ENCODE measurements at regions not wholly inside any gene's neighbourhood (a gene's known extent, or its start where the extent isn't known, plus 50 kb on each side); places are given as distances from the start of the nearest gene placed in this dataset.
A peak's percentile ranks its signal among the peaks of the same experiment; 100 is the strongest.

DNA sequence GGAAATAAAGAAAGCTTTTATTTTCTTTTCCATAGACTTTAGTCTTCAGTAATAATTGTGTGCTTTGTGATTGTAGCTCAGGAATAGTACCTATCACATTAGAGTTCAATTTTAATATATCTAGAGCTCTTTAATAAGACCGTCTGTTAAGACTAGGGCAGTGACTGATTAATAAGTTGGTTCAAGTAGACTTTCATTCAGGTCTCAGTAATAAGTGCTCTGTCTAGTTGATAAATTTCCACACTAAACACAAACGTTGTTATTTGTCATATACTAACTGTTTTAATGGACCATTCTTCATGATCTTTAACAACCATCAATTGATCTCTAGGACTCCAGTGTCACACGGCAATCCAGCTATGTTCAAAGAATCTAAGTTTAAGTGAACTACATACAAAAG lies 474.5 kb upstream of the ADGRL2 start:
- H3F3A ChIP-seq (ENCODE audit: insufficient read depth, low read length, poor library complexity, severe bottlenecking), result no peaks in the 10 kb centered on the region
- H3K9me3 ChIP-seq (ENCODE audit: low read length), result no peaks in the 10 kb centered on the region
- H3K79me2 ChIP-seq (replicated peaks; ENCODE audit: insufficient read depth, low read length), result no peaks in the 10 kb centered on the region
- H2AFZ ChIP-seq (ENCODE audit: low read depth, low read length), result no peak overlapping the region
- no peak overlapping the region for H3K4me3 ChIP-seq (ENCODE audit: low read length)
- TF ChIP-seq, protein P1, sequence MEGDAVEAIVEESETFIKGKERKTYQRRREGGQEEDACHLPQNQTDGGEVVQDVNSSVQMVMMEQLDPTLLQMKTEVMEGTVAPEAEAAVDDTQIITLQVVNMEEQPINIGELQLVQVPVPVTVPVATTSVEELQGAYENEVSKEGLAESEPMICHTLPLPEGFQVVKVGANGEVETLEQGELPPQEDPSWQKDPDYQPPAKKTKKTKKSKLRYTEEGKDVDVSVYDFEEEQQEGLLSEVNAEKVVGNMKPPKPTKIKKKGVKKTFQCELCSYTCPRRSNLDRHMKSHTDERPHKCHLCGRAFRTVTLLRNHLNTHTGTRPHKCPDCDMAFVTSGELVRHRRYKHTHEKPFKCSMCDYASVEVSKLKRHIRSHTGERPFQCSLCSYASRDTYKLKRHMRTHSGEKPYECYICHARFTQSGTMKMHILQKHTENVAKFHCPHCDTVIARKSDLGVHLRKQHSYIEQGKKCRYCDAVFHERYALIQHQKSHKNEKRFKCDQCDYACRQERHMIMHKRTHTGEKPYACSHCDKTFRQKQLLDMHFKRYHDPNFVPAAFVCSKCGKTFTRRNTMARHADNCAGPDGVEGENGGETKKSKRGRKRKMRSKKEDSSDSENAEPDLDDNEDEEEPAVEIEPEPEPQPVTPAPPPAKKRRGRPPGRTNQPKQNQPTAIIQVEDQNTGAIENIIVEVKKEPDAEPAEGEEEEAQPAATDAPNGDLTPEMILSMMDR (IDR thresholded peaks at IDR 0.05; ENCODE audit: poor library complexity, severe bottlenecking), result no peak
- TF ChIP-seq RAD21 (conservative IDR thresholded peaks at IDR 0.05), result no peak
- no peak for TF ChIP-seq REST (IDR thresholded peaks at IDR 0.05; ENCODE audit: borderline replicate concordance)
- no peak for TF ChIP-seq MXI1 (conservative IDR thresholded peaks at IDR 0.05; ENCODE audit: poor library complexity, severe bottlenecking)
- no peak for TF ChIP-seq EP300 (conservative IDR thresholded peaks at IDR 0.05; ENCODE audit: poor library complexity, severe bottlenecking)
- no peaks in the 10 kb centered on the region for H3K9me2 ChIP-seq (ENCODE audit: insufficient read depth, low read length)
- H4K20me1 ChIP-seq (ENCODE audit: insufficient read depth), result no peaks in the 10 kb centered on the region
- H3K4me2 ChIP-seq (ENCODE audit: low read length), result no peak overlapping the region
- H3K27me3 ChIP-seq (ENCODE audit: insufficient read depth, low read depth, low read length), result no peaks in the 10 kb centered on the region
- H3K36me3 ChIP-seq (ENCODE audit: insufficient read depth, low read length), result no peaks in the 10 kb centered on the region
- H3K9ac ChIP-seq (ENCODE audit: low read length), result no peak overlapping the region
- peak overlapping the region; percentile 1 for H3K27ac ChIP-seq (ENCODE audit: low read length)

DNA sequence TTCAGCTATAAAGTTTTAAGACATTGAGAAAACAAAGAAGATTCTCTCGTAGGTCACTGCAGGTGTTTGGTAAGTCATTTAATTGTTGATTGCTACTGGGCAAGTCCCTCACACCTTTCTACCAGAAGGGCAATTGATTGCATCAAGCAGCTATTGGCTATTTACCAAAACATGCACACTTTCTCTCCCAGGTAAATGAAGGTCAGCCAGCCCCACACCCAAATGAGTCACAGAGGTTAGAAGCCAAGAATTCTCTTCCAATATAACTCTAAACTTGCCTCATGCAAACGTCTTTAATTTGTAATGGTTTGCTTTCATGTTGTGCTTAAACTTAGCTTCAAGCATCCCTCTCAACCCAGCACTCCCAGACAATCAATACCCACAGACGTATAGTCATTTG lies 475.3 kb upstream of the ADGRL2 start:
- no peaks in the 10 kb centered on the region for H3F3A ChIP-seq (ENCODE audit: insufficient read depth, low read length, poor library complexity, severe bottlenecking)
- TF ChIP-seq EP300 (conservative IDR thresholded peaks at IDR 0.05; ENCODE audit: poor library complexity, severe bottlenecking), result no peak
- TF ChIP-seq EZH2 (IDR thresholded peaks at IDR 0.05; ENCODE audit: borderline replicate concordance, insufficient read depth, low read length, poor library complexity, severe bottlenecking), result no peak
- no peak for TF ChIP-seq MXI1 (conservative IDR thresholded peaks at IDR 0.05; ENCODE audit: poor library complexity, severe bottlenecking)
- no peak for TF ChIP-seq RAD21 (conservative IDR thresholded peaks at IDR 0.05)
- TF ChIP-seq, protein P1 (IDR thresholded peaks at IDR 0.05; ENCODE audit: poor library complexity, severe bottlenecking), result no peak
- no peak for TF ChIP-seq REST (IDR thresholded peaks at IDR 0.05; ENCODE audit: borderline replicate concordance)
- TF ChIP-seq TAF1 (IDR thresholded peaks at IDR 0.05; ENCODE audit: low read depth), result no peak
- no peak for TF ChIP-seq SMC3 (conservative IDR thresholded peaks at IDR 0.05; ENCODE audit: poor library complexity)
- TF ChIP-seq POLR2AphosphoS5 (IDR thresholded peaks at IDR 0.05), result no peak
- no peak overlapping the region for H3K27ac ChIP-seq (ENCODE audit: low read length)
- H3K4me2 ChIP-seq (ENCODE audit: low read length), result no peak overlapping the region
- H3K27me3 ChIP-seq (ENCODE audit: insufficient read depth, low read depth, low read length), result no peaks in the 10 kb centered on the region
- no peaks in the 10 kb centered on the region for H3K9me2 ChIP-seq (ENCODE audit: insufficient read depth, low read length)
- H2AFZ ChIP-seq (ENCODE audit: low read depth, low read length), result no peak overlapping the region
- no peaks in the 10 kb centered on the region for H4K20me1 ChIP-seq (ENCODE audit: insufficient read depth)
- no peak overlapping the region for H3K9ac ChIP-seq (ENCODE audit: low read length)
- no peaks in the 10 kb centered on the region for H3K9me3 ChIP-seq (ENCODE audit: low read length)
- H3K36me3 ChIP-seq (ENCODE audit: insufficient read depth, low read length), result no peaks in the 10 kb centered on the region
- no peaks in the 10 kb centered on the region for H3K79me2 ChIP-seq (replicated peaks; ENCODE audit: insufficient read depth, low read length)
- no peak overlapping the region for H3K4me3 ChIP-seq (ENCODE audit: low read length)

Measured in neural cell (in vitro differentiated cells).